Liver (tissue), 3 donors: ENCODE measurements at regions not wholly inside any gene's neighbourhood (a gene's known extent, or its start where the extent isn't known, plus 50 kb on each side); places are given as distances from the start of the nearest gene placed in this dataset.

Experiments used
- CTCF ChIP-seq: fragments of 150-350 bp; IDR thresholded peaks from 2 replicates; pipeline ENCODE4 v1.5.1; 2017; ENCODE audit warnings: improper control_type of control experiment, low read depth, low read length; ENCODE audit not compliant: missing input control
- FOXA1 ChIP-seq: IDR thresholded peaks from 2 replicates; pipeline ENCODE4 v1.6.1; 2016; ENCODE audit warnings: antibody characterized with exemption
- GABPA ChIP-seq, 2 donors: IDR thresholded peaks in 1 of 2; conservative IDR thresholded peaks in 1 of 2; 2 replicates each; pipeline ENCODE4 v1.6.1; 2016; ENCODE audit warnings: antibody characterized with exemption in 2 of 2, mild to moderate bottlenecking in 1 of 2, moderate library complexity in 1 of 2
- JUND ChIP-seq, 2 donors: IDR thresholded peaks; 2 replicates each; pipeline ENCODE4 v1.6.1; 2016; ENCODE audit warnings: antibody characterized with exemption in 2 of 2
- TF ChIP-seq, protein P1 (sequence below): IDR thresholded peaks from 2 replicates; pipeline ENCODE4 v1.6.1; 2016; ENCODE audit warnings: antibody characterized with exemption
- TF ChIP-seq, protein P2 (sequence below): IDR thresholded peaks from 2 replicates; pipeline ENCODE4 v1.6.1; 2016; ENCODE audit warnings: antibody characterized with exemption, mild to moderate bottlenecking
- donor health status: healthy.
- donor health status: healthy.

DNA sequence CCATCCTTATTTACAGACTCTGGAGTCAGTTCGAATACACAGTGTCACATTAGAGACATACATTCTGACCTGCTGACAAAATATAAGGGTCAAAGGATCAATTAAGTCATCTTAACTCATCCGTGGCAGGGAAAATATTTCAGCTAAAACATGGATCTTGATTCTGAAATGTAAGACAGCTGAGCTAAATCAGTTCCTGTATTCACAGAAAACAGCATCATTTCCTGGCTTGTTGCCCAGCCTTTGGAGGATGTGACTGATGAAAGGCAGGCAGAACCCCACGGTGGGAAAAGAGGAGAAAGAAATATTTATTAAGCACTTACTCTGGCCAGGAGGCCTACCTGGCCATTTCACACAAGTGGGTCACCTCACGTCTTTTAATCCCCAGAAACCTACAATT lies 101.9 kb downstream of the GAS2L3 start:
- TF ChIP-seq CTCF (no peak), JUND (IDR thresholded peaks at IDR 0.05) (no peak), FOXA1 (no peak), GABPA (IDR thresholded peaks at IDR 0.05 in 1 of 2, conservative IDR thresholded peaks at IDR 0.05 in 1 of 2) (no peak)
- TF ChIP-seq, protein P1, sequence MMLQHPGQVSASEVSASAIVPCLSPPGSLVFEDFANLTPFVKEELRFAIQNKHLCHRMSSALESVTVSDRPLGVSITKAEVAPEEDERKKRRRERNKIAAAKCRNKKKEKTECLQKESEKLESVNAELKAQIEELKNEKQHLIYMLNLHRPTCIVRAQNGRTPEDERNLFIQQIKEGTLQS = no peak
- TF ChIP-seq, protein P2, sequence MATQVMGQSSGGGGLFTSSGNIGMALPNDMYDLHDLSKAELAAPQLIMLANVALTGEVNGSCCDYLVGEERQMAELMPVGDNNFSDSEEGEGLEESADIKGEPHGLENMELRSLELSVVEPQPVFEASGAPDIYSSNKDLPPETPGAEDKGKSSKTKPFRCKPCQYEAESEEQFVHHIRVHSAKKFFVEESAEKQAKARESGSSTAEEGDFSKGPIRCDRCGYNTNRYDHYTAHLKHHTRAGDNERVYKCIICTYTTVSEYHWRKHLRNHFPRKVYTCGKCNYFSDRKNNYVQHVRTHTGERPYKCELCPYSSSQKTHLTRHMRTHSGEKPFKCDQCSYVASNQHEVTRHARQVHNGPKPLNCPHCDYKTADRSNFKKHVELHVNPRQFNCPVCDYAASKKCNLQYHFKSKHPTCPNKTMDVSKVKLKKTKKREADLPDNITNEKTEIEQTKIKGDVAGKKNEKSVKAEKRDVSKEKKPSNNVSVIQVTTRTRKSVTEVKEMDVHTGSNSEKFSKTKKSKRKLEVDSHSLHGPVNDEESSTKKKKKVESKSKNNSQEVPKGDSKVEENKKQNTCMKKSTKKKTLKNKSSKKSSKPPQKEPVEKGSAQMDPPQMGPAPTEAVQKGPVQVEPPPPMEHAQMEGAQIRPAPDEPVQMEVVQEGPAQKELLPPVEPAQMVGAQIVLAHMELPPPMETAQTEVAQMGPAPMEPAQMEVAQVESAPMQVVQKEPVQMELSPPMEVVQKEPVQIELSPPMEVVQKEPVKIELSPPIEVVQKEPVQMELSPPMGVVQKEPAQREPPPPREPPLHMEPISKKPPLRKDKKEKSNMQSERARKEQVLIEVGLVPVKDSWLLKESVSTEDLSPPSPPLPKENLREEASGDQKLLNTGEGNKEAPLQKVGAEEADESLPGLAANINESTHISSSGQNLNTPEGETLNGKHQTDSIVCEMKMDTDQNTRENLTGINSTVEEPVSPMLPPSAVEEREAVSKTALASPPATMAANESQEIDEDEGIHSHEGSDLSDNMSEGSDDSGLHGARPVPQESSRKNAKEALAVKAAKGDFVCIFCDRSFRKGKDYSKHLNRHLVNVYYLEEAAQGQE = no peak
